ENCODE measurements at regions not wholly inside any gene's neighbourhood (a gene's known extent, or its start where the extent isn't known, plus 50 kb on each side); places are given as distances from the start of the nearest gene placed in this dataset.

GRCh38 chr18:53754154-53754553 lies 470.3 kb downstream of the MBD2 start:
- TF ChIP-seq POLR2AphosphoS5 (IDR thresholded peaks at IDR 0.05; ENCODE audit: borderline replicate concordance, low read depth, low read length) (no peak), EZH2 (IDR thresholded peaks at IDR 0.05) (no peak)
